ENCODE measurements at regions not wholly inside any gene's neighbourhood (a gene's known extent, or its start where the extent isn't known, plus 50 kb on each side); places are given as distances from the start of the nearest gene placed in this dataset.

GRCh38 chr22:48346911-48347310 lies 1480.8 kb downstream of the BRD1 start:
- no peak for DNase-seq (ENCODE audit: low read depth)

DNA sequence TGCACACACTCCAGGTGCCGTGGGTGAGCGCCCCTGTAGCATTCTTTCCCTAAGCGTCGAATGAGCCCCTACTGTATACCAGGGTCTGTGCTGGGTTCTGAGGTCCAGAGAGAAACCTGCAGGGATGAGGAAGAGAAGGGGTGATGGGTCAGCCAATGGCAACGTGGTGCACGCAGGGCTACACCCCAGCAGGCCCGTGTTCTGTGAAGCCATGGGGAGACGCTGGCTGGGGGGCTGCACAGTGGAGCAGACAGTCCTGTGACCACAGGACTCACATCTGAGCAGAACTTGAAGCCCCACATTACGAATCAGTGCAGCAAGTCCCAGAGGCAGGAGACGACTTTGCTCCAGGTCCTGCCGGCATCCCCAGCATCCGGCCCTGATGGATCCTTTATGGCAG lies 1481.4 kb downstream of the BRD1 start:
- DNase-seq (ENCODE audit: low read depth): no peak

DNA sequence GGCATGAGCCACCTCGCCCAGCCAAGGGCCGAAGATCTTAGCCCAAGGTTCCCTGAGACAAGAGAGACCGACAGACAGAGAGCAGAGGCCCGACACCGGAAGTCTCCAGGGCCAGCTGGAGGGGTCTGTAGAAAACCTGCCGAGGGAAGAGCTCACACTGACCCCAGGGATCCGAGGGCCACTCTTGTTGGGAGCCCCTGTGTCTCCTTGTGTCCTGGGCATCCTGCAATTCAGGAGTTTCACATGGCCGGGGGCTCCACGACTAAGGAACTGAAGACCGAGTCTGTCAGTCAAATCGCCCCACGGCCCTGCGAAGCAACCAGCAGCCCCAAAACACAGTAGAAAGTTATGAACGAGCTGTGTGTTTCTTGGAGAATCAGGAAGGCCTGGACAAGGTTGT lies 1482.0 kb downstream of the BRD1 start:
- no peak for DNase-seq (ENCODE audit: low read depth)

DNA sequence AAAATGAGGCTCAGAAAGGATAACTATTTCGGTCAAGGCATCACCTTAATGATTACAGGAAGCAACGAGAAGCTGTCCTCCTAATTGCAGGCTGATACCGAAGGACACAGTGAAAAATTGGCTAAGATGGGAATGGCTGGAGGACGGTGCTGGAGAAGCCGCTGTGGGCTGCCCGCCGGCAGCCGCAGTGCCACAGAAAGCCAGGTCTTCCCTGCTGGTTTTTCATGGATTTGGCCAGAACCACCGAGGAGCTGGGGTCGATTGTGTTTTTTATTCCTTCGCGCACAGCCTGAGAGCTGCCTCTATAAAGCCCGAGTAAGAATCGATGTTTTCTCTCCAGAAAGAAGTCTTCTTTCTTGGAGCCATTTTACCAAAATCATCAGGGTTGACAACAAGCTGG lies 1484.2 kb downstream of the BRD1 start:
- no peak for DNase-seq (ENCODE audit: low read depth)

GRCh38 chr22:48342732-48343131 lies 1484.9 kb downstream of the BRD1 start:
- no peak for DNase-seq (ENCODE audit: low read depth)

- DNase-seq (ENCODE audit: low read depth): no peak
Measured at GRCh38 chr22:48342016-48342415, 1485.7 kb downstream of the BRD1 start.

GRCh38 chr22:48340727-48341709 lies 1486.7 kb downstream of the BRD1 start:
- DNase-seq (ENCODE audit: low read depth): no peak

GRCh38 chr22:48340191-48340590 lies 1487.5 kb downstream of the BRD1 start:
- DNase-seq (ENCODE audit: low read depth): no peak

- DNase-seq (ENCODE audit: low read depth): no peak
Measured at GRCh38 chr22:48338793-48339705, 1488.6 kb downstream of the BRD1 start.

DNA sequence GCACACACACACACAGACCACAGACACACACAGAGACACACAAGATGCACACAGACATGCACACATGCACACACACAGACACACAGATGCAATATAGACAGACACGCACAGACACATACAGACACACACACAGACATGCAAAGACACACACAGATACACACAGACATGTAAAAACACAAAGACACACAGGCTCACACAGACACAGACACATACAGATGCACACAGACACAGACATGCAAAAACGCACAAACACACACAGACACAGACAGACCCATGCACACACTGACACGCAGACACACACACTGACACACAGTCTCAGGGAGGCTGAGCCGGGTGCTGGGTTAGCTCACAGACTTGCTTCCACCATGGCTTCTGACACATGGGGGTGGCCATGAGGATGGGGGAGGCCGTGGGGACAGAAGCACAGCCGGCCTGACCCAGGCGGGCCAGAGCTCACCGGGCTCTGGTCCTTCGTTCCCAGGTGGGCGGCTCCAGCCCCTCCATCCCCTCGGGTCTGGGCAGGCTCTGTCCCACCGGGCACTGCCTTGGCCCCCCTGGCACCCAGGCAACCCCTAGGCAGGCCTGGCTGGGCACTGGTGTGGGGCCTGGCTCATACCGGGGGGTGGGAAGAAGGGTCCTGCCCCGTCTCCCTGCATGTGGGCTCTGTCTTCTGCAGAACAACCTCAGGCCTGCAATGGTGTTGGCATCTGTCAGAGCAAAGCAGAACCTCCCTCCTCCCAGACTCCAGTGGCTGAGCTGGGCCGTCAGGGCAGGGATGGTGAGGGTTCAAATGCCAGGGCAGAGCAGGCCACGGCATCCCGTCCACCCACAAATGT lies 1489.5 kb downstream of the BRD1 start:
- no peak for DNase-seq (ENCODE audit: low read depth)

GRCh38 chr22:48336339-48337060 lies 1491.2 kb downstream of the BRD1 start:
- DNase-seq (ENCODE audit: low read depth): no peak

- no peak for DNase-seq (ENCODE audit: low read depth)
Measured at GRCh38 chr22:48335442-48336139, 1492.1 kb downstream of the BRD1 start.

DNA sequence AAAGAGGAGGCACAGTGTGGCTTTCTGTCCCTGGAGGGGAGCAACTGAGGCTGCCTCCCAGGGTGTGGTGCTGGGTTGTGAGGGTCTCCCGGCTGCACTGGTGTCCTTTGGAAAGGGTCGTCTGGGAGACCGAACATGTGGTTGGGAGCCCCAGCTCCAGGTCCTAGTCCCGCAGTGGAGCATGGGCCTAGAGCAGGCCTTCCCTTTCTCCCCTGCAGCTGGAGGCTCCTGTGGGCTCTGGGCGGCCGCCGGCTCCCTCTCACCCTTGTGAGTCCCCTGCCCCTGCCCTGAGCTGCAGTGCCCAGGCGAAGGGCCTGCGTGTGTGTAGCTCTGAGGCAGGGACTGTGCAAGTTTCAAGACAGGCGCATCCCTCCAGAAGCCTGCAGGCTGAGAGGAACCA lies 1492.7 kb downstream of the BRD1 start:
- no peak for DNase-seq (ENCODE audit: low read depth)

DNA sequence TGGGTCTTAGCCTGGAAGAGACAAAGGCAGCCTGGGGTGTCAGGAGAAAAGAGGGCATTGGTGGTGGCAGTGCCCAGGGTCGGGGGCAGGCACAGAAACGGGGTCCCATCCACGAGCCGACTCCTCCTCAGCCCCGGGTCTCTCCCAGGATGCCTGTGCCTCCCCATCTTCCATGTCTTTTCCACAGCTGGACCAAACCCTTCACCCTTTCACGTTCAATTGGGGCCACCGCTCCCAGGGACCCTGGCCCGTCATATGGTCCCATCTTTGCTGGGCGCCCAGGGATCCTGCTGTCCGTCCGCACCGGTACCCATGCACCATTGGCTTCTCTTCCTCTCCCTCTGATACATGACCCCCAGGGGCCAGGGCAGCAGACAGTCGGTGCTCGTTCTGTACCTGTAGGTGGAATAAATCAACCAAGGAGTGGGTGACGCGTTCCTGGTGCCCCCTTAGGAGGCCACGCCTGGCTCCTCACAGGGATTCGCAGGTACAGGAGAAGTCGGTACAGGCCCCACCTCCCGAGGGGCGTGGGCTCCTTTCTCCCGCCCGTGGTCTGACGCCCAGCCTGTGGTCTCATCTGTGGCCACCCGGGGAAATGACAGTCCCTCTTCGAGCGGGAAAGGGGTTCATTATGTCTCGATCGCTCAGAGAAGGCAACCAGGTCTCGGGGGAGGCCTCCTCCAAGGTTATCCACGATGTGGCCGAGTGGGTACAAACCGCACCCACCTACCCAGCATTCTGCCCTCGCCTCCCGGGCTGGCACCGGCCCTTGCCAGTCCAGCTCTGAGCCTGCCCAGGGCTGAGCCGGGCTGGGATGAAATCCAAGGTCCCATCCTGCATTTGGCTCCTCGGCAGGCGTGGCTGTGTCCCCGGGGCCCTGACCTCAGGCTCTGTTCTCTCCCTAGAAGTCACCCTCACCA lies 1493.6 kb downstream of the BRD1 start:
- no peak for DNase-seq (ENCODE audit: low read depth)

DNA sequence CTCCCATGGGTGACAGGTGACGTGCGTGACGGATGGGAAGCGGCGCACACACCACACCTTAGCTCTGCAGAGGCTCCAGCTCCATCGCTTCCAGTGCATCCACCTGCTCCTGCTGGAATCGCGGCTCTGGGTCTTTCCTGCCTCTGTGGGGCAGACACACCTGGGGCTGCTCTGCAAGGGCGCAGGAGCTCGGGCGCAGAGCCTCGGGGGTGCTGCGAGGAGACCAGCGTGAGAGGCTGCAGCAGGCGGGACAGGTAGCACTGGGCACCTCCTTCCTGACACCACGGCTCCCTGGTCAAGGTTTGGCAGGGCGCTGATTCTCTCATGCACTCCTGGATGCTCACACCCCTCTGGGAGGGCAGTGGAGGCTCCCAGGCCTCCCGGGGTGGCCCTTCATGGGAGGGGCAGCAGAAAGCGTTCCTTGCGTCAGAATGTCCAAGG lies 1494.3 kb downstream of the BRD1 start:
- no peak for DNase-seq (ENCODE audit: low read depth)

GRCh38 chr22:48332438-48333322 lies 1495.0 kb downstream of the BRD1 start:
- DNase-seq (ENCODE audit: low read depth): no peak

GRCh38 chr22:48331691-48332220 lies 1495.9 kb downstream of the BRD1 start:
- DNase-seq (ENCODE audit: low read depth): no peak

DNA sequence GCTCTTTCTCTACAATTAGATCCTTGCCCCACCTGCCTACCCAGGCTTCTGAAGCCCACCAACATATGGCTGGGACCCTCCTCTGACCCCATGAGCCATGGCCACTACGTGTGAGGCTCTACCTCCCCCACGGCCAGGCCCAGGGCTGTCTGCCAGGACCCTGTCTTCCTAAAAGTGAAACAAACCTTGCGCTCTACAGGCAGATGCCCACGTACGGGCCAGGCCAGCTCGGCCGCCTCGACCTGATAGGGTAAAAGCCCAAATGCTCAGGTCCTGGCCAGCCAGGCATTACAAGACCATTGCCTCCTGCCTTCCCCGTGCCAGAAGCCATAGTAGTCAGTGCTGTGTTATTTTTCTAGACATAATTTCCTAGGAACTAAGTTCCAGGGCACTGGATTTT lies 1496.4 kb downstream of the BRD1 start:
- DNase-seq (ENCODE audit: low read depth): no peak

Data from non-pigmented ciliary epithelial cell (primary cell).